H1 (cell line): ENCODE measurements at regions not wholly inside any gene's neighbourhood (a gene's known extent, or its start where the extent isn't known, plus 50 kb on each side); places are given as distances from the start of the nearest gene placed in this dataset.

Experiments
- SIX5 ChIP-seq: IDR thresholded peaks from 2 replicates; pipeline ENCODE4 v1.6.1; 2011; ENCODE audit warnings: mild to moderate bottlenecking, low read depth, low read length
- TF ChIP-seq, protein P1 (sequence below): fragments of 300-600 bp; sonication (generic); IDR thresholded peaks from 2 replicates; pipeline ENCODE4 v1.7.1; 2012; ENCODE audit warnings: low read length, moderate library complexity, mild to moderate bottlenecking, inconsistent platforms; ENCODE audit not compliant: insufficient replicate concordance

DNA sequence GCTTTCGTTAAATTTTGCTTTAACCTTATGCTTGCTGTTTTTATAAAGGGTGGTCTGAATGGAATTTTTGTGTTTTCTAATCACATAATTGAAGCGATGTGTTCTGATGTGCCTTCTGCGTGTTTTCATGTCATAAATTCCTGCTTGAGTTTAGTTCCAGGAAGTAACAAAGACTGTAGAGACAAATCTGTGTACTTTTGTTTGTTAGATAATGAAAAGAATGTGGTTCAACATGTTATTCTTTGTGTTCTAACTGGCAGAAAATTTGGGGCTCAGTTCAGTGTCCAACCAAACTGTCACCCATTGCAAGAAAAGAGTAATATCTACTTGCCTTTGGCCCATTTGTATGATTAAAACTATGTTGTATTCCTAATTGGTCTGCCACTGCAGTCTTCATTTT is 324.0 kb downstream of the DIPK2A start (continued):
- TF ChIP-seq, protein P1, sequence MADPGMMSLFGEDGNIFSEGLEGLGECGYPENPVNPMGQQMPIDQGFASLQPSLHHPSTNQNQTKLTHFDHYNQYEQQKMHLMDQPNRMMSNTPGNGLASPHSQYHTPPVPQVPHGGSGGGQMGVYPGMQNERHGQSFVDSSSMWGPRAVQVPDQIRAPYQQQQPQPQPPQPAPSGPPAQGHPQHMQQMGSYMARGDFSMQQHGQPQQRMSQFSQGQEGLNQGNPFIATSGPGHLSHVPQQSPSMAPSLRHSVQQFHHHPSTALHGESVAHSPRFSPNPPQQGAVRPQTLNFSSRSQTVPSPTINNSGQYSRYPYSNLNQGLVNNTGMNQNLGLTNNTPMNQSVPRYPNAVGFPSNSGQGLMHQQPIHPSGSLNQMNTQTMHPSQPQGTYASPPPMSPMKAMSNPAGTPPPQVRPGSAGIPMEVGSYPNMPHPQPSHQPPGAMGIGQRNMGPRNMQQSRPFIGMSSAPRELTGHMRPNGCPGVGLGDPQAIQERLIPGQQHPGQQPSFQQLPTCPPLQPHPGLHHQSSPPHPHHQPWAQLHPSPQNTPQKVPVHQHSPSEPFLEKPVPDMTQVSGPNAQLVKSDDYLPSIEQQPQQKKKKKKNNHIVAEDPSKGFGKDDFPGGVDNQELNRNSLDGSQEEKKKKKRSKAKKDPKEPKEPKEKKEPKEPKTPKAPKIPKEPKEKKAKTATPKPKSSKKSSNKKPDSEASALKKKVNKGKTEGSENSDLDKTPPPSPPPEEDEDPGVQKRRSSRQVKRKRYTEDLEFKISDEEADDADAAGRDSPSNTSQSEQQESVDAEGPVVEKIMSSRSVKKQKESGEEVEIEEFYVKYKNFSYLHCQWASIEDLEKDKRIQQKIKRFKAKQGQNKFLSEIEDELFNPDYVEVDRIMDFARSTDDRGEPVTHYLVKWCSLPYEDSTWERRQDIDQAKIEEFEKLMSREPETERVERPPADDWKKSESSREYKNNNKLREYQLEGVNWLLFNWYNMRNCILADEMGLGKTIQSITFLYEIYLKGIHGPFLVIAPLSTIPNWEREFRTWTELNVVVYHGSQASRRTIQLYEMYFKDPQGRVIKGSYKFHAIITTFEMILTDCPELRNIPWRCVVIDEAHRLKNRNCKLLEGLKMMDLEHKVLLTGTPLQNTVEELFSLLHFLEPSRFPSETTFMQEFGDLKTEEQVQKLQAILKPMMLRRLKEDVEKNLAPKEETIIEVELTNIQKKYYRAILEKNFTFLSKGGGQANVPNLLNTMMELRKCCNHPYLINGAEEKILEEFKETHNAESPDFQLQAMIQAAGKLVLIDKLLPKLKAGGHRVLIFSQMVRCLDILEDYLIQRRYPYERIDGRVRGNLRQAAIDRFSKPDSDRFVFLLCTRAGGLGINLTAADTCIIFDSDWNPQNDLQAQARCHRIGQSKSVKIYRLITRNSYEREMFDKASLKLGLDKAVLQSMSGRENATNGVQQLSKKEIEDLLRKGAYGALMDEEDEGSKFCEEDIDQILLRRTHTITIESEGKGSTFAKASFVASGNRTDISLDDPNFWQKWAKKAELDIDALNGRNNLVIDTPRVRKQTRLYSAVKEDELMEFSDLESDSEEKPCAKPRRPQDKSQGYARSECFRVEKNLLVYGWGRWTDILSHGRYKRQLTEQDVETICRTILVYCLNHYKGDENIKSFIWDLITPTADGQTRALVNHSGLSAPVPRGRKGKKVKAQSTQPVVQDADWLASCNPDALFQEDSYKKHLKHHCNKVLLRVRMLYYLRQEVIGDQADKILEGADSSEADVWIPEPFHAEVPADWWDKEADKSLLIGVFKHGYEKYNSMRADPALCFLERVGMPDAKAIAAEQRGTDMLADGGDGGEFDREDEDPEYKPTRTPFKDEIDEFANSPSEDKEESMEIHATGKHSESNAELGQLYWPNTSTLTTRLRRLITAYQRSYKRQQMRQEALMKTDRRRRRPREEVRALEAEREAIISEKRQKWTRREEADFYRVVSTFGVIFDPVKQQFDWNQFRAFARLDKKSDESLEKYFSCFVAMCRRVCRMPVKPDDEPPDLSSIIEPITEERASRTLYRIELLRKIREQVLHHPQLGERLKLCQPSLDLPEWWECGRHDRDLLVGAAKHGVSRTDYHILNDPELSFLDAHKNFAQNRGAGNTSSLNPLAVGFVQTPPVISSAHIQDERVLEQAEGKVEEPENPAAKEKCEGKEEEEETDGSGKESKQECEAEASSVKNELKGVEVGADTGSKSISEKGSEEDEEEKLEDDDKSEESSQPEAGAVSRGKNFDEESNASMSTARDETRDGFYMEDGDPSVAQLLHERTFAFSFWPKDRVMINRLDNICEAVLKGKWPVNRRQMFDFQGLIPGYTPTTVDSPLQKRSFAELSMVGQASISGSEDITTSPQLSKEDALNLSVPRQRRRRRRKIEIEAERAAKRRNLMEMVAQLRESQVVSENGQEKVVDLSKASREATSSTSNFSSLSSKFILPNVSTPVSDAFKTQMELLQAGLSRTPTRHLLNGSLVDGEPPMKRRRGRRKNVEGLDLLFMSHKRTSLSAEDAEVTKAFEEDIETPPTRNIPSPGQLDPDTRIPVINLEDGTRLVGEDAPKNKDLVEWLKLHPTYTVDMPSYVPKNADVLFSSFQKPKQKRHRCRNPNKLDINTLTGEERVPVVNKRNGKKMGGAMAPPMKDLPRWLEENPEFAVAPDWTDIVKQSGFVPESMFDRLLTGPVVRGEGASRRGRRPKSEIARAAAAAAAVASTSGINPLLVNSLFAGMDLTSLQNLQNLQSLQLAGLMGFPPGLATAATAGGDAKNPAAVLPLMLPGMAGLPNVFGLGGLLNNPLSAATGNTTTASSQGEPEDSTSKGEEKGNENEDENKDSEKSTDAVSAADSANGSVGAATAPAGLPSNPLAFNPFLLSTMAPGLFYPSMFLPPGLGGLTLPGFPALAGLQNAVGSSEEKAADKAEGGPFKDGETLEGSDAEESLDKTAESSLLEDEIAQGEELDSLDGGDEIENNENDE, result no peak
- no peak for TF ChIP-seq SIX5
